K562 (cell line): ENCODE measurements at regions not wholly inside any gene's neighbourhood (a gene's known extent, or its start where the extent isn't known, plus 50 kb on each side); places are given as distances from the start of the nearest gene placed in this dataset.

ENCODE experiments used
- BCLAF1 ChIP-seq, 2 experiments: fragments of 450-650 bp in 1 of 2; IDR thresholded peaks; 2 replicates each; pipeline ENCODE4 v1.6.1; 2011 to 2017; ENCODE audit warnings: low read depth in 2 of 2, antibody characterized with exemption in 1 of 2, borderline replicate concordance in 1 of 2, low read length in 1 of 2, mild to moderate bottlenecking in 1 of 2, mixed read lengths in 1 of 2; ENCODE audit not compliant: control insufficient read depth in 1 of 2
- FOS ChIP-seq: IDR thresholded peaks from 3 replicates; pipeline ENCODE4 v1.6.1; 2011; ENCODE audit not compliant: insufficient read length; ENCODE audit errors: extremely low read depth
- SREBF1 ChIP-seq: fragments of 150-350 bp; IDR thresholded peaks from 2 replicates; pipeline ENCODE4 v1.6.1; 2014; ENCODE audit warnings: antibody characterized with exemption, low read depth, low read length, borderline replicate concordance
- TF ChIP-seq, protein P1 (sequence below): fragments of 250-450 bp; sonication (Bioruptor Pico); IDR thresholded peaks from 2 replicates; pipeline ENCODE4 v1.5.0; 2021; ENCODE audit warnings: mild to moderate bottlenecking, moderate library complexity

- TF ChIP-seq FOS (no peak), BCLAF1 (IDR thresholded peaks at IDR 0.05; ENCODE audit: borderline replicate concordance in 1 of 2, control insufficient read depth in 1 of 2, low read depth in 2 of 2, low read length in 1 of 2) (no peak), SREBF1 (no peak)
- TF ChIP-seq, protein P1, sequence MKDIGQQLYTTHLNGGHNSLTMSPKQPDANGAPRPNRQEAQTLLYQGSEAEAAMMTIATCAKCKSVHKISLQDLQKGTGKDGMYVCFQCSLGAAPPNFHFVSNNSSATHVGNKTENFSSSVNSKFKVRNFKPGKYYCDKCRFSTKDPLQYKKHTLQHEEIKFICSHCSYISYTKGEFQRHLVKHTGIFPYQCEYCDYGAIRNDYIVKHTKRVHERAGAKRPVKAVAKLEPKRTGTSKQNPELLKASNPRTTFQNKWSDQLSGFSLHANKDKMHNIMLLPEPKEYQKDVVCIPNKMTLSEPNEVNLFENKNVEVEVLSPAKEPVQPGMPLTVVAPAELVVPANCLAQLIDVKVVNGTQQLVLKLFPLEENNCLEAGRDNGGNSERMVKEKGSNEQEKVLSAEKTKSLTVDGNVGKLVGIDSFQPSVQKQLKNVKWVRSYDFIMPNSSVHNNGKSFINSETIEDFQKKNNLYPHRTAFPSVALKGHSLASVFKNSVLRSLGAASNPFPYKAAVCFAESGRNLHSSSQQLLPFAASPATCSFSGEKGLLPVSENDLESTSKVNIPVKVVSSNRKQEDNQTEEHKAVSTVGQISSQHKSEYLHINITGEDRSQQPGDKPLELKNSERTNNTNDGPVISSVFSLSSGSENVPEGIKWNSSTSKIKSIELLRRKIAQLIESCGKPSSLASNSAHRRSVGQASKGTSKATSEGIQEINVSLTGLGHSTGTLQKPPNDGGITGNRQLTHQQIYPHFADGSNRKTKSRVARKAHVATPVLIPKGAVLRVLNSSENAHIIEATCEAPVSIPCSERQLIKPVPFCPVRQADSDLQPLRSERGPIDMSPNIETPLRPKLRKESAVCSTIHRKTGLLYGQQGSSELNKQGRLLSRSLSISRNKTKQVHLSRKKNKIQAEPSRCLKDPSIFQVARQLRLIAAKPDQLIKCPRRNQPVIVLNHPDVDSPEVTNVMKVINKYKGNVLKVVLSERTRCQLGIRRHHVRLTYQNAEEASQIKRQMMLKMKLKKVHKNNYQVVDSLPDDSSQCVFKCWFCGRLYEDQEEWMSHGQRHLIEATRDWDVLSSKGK (CRISPR knock-in tag): no peak
Measured at GRCh38 chr12:86484473-86484872, 228.3 kb upstream of the MGAT4C start.
